ENCODE measurements at regions not wholly inside any gene's neighbourhood (a gene's known extent, or its start where the extent isn't known, plus 50 kb on each side); places are given as distances from the start of the nearest gene placed in this dataset.
A peak's percentile ranks its signal among the peaks of the same experiment; 100 is the strongest.

DNA sequence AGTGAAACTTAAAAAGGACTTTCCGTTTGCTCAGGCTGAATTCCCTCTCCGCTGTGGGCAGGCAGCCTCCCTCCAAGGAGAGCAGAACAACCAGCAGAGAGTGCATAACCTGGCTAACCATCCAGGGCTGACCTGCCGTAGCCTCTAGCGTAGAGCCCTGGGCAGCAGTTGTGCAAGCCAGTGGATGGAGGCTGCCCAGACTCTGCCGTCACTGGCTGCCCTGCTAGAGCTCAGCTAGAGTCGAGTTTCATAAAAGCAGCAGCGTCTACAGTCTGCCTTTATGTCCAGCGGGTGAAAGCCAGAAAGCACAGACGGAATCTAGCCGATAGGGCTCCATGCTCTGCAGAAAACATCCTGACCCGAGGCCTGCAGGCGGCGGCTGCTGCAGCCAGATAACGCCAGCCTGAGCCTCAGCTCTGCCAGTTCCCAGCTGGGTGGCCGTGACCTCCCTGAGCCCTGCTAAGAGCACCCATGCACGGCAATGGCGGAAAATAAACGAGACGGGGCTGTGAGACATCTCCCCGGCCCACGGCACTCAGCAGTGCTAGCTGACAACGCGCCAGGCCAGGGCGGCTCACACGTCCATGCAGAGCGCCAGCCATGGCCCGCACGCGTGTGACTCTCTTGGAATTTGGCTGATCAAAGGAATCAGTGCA is 231.3 kb downstream of the ENGASE start:
- peak; percentile 83 for TF ChIP-seq GATA2 (IDR thresholded peaks at IDR 0.05; ENCODE audit: low read depth, low read length)
- no peak for TF ChIP-seq GATA3 (IDR thresholded peaks at IDR 0.05; ENCODE audit: low read depth, low read length)

Measured in SH-SY5Y (cell line).